ENCODE measurements at regions not wholly inside any gene's neighbourhood (a gene's known extent, or its start where the extent isn't known, plus 50 kb on each side); places are given as distances from the start of the nearest gene placed in this dataset.

- ATAC-seq (ENCODE audit: low read depth): no peak
- POLR2A ChIA-PET (ENCODE audit: unreplicated experiment): no interaction called here
Measured at GRCh38 chr5:105922574-105922973, 1748.2 kb downstream of the EFNA5 start.

More at GRCh38 chr5:105922574-105922973, 1748.2 kb downstream of the EFNA5 start:
- Histone ChIP-seq H3K56ac (ENCODE audit: extremely low read depth, insufficient read depth, low read length) (no peak overlapping the region), H3K4me2 (ENCODE audit: low read depth, low read length) (no peak overlapping the region), H2BK20ac (ENCODE audit: low read depth, low read length) (no peak overlapping the region), H3K9ac (ENCODE audit: low read depth, low read length) (no peak overlapping the region), H2BK15ac (ENCODE audit: low read depth, low read length) (no peak overlapping the region), H2BK5ac (ENCODE audit: low read depth, low read length, poor library complexity, severe bottlenecking) (no peak overlapping the region), H3K9me3 (ENCODE audit: control insufficient read depth, insufficient read depth, low read length) (no peaks in the 10 kb centered on the region), H3K4me1 (ENCODE audit: control insufficient read depth, insufficient read depth, low read length) (no peaks in the 10 kb centered on the region), H2AK5ac (ENCODE audit: low read depth, low read length) (no peak overlapping the region), H3K23ac (ENCODE audit: low read depth, low read length) (no peak overlapping the region), H3K4me3 (ENCODE audit: insufficient read depth, low read depth, low read length) (no peak overlapping the region), H3K79me1 (ENCODE audit: low read depth in 1 of 2, low read length in 2 of 2) (no peaks in the 10 kb centered on the region), H3K4ac (ENCODE audit: low read depth, low read length) (no peak overlapping the region), H3K14ac (replicated peaks; ENCODE audit: low read depth, low read length) (no peak overlapping the region), H3K18ac (ENCODE audit: low read depth, low read length) (no peak overlapping the region), H2BK120ac (ENCODE audit: low read depth, low read length) (no peak overlapping the region), H4K91ac (ENCODE audit: insufficient read depth, low read depth, low read length) (no peak overlapping the region), H3K36me3 (ENCODE audit: control insufficient read depth, insufficient read depth, low read length) (no peaks in the 10 kb centered on the region), H3K9me1 (ENCODE audit: insufficient read depth, low read length) (no peaks in the 10 kb centered on the region), H3K27ac (ENCODE audit: insufficient read depth, low read length) (no peak overlapping the region), H2AK9ac (replicated peaks; ENCODE audit: low read depth, low read length, poor library complexity) (no peak overlapping the region), H3K27me3 (ENCODE audit: control insufficient read depth, insufficient read depth, low read length) (no peaks in the 10 kb centered on the region), H4K5ac (ENCODE audit: low read depth, low read length) (no peak overlapping the region), H4K20me1 (ENCODE audit: insufficient read depth, low read length) (no peaks in the 10 kb centered on the region), H4K8ac (ENCODE audit: low read depth in 2 of 2, low read length in 2 of 2) (no peak overlapping the region), H2AFZ (replicated peaks; ENCODE audit: low read length, poor library complexity) (no peak overlapping the region)
- intact Hi-C loops (cut with micrococcal nuclease) (no loop called here), in situ Hi-C loops (cut with MboI; ENCODE audit: low sequenced_read_pairs) (no loop called here), dilution Hi-C loops (cut with HindIII; ENCODE audit: low sequenced_read_pairs, unreplicated experiment) (no loop called here)
- no TSS peak for BruUV-seq (replicated peaks)
- no peak for DNase-seq
- CTCF ChIA-PET: interaction anchor here (0.7 to 0.8 kb wide), 3 partner anchors 11 to 50 kb away, joined by 3 read pairs; no protein-coding TSS in a partner anchor
- WGBS, 2 experiments (ENCODE audit: extremely low coverage in 2 of 2, insufficient read length in 1 of 2): no CpG with 5 or more reads among the region's 1 CpG
- no peak for TF ChIP-seq RCOR1 (IDR thresholded peaks at IDR 0.05; ENCODE audit: insufficient replicate concordance, low read length)
- no peak for TF ChIP-seq MAZ (IDR thresholded peaks at IDR 0.05; ENCODE audit: borderline replicate concordance, low read depth, low read length)
- no peak for TF ChIP-seq NFE2L2 (IDR thresholded peaks at IDR 0.05; ENCODE audit: low read depth, low read length)
- TF ChIP-seq RFX5 (IDR thresholded peaks at IDR 0.05; ENCODE audit: low read depth, low read length): no peak
- TF ChIP-seq MAFK (IDR thresholded peaks at IDR 0.05; ENCODE audit: low read depth, low read length): no peak
- TF ChIP-seq SMC3 (IDR thresholded peaks at IDR 0.05; ENCODE audit: low read depth, low read length): no peak
- TF ChIP-seq RAD21 (IDR thresholded peaks at IDR 0.05; ENCODE audit: low read length): no peak
- no peak for TF ChIP-seq USF2 (IDR thresholded peaks at IDR 0.05; ENCODE audit: low read depth, low read length)
- TF ChIP-seq FOS (IDR thresholded peaks at IDR 0.05; ENCODE audit: low read depth, low read length): no peak
- no peak for TF ChIP-seq CHD1 (IDR thresholded peaks at IDR 0.05; ENCODE audit: low read depth, low read length)
- TF ChIP-seq BHLHE40 (IDR thresholded peaks at IDR 0.05; ENCODE audit: low read depth, low read length): no peak
- no peak for TF ChIP-seq MXI1 (IDR thresholded peaks at IDR 0.05; ENCODE audit: borderline replicate concordance, low read depth, low read length)
- TF ChIP-seq CEBPB (IDR thresholded peaks at IDR 0.05; ENCODE audit: low read depth, low read length): no peak
- TF ChIP-seq ELK1 (IDR thresholded peaks at IDR 0.05; ENCODE audit: borderline replicate concordance, low read depth, low read length): no peak
- TF ChIP-seq CTCF (conservative IDR thresholded peaks at IDR 0.05; ENCODE audit: low read depth, low read length): no peak

All from IMR-90 (cell line).